Neural cell (in vitro differentiated cells): ENCODE measurements at regions not wholly inside any gene's neighbourhood (a gene's known extent, or its start where the extent isn't known, plus 50 kb on each side); places are given as distances from the start of the nearest gene placed in this dataset.

ENCODE experiments used
- EP300 ChIP-seq: fragments of 450-650 bp; conservative IDR thresholded peaks from 2 replicates; pipeline ENCODE4 v1.6.1; 2014; ENCODE audit warnings: antibody characterized with exemption, mild to moderate bottlenecking, moderate library complexity; ENCODE audit not compliant: poor library complexity, severe bottlenecking
- EZH2 ChIP-seq: fragments of 200-600, 300-800 bp; shearing (Covaris generic), sonication (generic); IDR thresholded peaks from 2 replicates; pipeline ENCODE4 v1.6.1; 2014; ENCODE audit warnings: antibody characterized with exemption, low read length, borderline replicate concordance, mild to moderate bottlenecking; ENCODE audit not compliant: insufficient read depth, poor library complexity, severe bottlenecking
- POLR2AphosphoS5 ChIP-seq: IDR thresholded peaks from 2 replicates; pipeline ENCODE4 v1.6.1; 2012
- RAD21 ChIP-seq: fragments of 450-650 bp; conservative IDR thresholded peaks from 2 replicates; pipeline ENCODE4 v1.6.1; 2014; ENCODE audit warnings: antibody characterized with exemption, mild to moderate bottlenecking, moderate library complexity
- SMC3 ChIP-seq: fragments of 450-650 bp; conservative IDR thresholded peaks from 2 replicates; pipeline ENCODE4 v1.6.1; 2014; ENCODE audit warnings: antibody characterized with exemption, mild to moderate bottlenecking, moderate library complexity; ENCODE audit not compliant: poor library complexity
- TAF1 ChIP-seq: IDR thresholded peaks from 2 replicates; pipeline ENCODE4 v1.6.1; 2012; ENCODE audit warnings: low read depth
- TF ChIP-seq, protein P1 (sequence below): fragments of 450-650 bp; IDR thresholded peaks from 2 replicates; pipeline ENCODE4 v1.5.1; 2014; ENCODE audit warnings: antibody characterized with exemption, mild to moderate bottlenecking, moderate library complexity; ENCODE audit not compliant: poor library complexity, severe bottlenecking
- TF ChIP-seq, protein P2 (sequence below): IDR thresholded peaks from 2 replicates; pipeline ENCODE4 v1.6.1; 2012; ENCODE audit warnings: borderline replicate concordance

DNA sequence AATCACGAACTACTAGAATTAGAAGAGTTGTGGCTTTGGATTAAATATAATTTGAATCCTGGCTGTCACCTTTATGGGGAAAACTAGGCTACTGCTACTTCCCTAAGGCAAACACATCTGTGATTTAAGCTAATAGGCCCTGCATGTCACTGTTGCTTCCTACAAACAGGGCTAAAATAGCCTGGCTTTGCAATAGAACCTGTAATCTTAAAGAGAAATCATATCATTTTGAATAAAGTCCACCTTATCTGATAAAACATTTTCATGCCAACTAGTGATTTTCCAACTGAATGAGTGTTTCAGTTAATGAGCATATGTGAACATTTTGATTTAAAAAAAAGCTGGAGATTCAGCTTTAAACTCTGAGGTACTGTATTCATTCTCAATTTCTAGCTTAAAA lies 208.0 kb downstream of the GPR37 start:
- TF ChIP-seq, protein P1, sequence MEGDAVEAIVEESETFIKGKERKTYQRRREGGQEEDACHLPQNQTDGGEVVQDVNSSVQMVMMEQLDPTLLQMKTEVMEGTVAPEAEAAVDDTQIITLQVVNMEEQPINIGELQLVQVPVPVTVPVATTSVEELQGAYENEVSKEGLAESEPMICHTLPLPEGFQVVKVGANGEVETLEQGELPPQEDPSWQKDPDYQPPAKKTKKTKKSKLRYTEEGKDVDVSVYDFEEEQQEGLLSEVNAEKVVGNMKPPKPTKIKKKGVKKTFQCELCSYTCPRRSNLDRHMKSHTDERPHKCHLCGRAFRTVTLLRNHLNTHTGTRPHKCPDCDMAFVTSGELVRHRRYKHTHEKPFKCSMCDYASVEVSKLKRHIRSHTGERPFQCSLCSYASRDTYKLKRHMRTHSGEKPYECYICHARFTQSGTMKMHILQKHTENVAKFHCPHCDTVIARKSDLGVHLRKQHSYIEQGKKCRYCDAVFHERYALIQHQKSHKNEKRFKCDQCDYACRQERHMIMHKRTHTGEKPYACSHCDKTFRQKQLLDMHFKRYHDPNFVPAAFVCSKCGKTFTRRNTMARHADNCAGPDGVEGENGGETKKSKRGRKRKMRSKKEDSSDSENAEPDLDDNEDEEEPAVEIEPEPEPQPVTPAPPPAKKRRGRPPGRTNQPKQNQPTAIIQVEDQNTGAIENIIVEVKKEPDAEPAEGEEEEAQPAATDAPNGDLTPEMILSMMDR: no peak
- TF ChIP-seq POLR2AphosphoS5 (no peak), EZH2 (no peak), SMC3 (no peak), TAF1 (no peak), EP300 (no peak), RAD21 (no peak)
- TF ChIP-seq, protein P2, sequence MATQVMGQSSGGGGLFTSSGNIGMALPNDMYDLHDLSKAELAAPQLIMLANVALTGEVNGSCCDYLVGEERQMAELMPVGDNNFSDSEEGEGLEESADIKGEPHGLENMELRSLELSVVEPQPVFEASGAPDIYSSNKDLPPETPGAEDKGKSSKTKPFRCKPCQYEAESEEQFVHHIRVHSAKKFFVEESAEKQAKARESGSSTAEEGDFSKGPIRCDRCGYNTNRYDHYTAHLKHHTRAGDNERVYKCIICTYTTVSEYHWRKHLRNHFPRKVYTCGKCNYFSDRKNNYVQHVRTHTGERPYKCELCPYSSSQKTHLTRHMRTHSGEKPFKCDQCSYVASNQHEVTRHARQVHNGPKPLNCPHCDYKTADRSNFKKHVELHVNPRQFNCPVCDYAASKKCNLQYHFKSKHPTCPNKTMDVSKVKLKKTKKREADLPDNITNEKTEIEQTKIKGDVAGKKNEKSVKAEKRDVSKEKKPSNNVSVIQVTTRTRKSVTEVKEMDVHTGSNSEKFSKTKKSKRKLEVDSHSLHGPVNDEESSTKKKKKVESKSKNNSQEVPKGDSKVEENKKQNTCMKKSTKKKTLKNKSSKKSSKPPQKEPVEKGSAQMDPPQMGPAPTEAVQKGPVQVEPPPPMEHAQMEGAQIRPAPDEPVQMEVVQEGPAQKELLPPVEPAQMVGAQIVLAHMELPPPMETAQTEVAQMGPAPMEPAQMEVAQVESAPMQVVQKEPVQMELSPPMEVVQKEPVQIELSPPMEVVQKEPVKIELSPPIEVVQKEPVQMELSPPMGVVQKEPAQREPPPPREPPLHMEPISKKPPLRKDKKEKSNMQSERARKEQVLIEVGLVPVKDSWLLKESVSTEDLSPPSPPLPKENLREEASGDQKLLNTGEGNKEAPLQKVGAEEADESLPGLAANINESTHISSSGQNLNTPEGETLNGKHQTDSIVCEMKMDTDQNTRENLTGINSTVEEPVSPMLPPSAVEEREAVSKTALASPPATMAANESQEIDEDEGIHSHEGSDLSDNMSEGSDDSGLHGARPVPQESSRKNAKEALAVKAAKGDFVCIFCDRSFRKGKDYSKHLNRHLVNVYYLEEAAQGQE: no peak
